Fibroblast of peridontal ligament (primary cell): ENCODE measurements at regions not wholly inside any gene's neighbourhood (a gene's known extent, or its start where the extent isn't known, plus 50 kb on each side); places are given as distances from the start of the nearest gene placed in this dataset.
"Not testable (repeated sequence)": the region's sequence is repeated elsewhere in the genome, so short reads cannot be mapped to it uniquely, and the experiment has no call there.

ENCODE experiments used
- DNase-seq: peaks from one replicate; pipeline ENCODE4 v3.0.0-alpha.2; 2010; ENCODE audit errors: extremely low read depth

DNA sequence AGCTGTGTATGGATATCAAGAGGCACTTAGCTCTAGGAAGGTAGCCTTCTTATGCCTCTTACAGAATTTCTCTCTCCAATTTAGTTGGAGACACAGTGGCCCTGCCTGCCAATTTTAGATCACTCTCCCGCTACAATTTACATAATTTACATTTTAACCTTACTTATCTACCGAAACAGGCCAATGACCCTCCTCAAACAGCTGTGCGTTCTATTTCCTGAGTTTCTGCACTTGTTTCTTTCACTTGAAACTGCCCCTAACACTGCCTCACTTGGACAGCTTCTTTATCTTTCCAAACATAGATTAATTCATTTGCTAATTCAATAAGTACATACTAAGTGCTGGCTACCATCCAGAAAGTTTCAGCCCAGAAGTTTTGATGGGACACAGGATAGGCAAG is 52.9 kb upstream of the HDDC2 start:
- no peak for DNase-seq

GRCh38 chr6:125356884-125357283 is 55.1 kb upstream of the HDDC2 start:
- no peak for DNase-seq

DNA sequence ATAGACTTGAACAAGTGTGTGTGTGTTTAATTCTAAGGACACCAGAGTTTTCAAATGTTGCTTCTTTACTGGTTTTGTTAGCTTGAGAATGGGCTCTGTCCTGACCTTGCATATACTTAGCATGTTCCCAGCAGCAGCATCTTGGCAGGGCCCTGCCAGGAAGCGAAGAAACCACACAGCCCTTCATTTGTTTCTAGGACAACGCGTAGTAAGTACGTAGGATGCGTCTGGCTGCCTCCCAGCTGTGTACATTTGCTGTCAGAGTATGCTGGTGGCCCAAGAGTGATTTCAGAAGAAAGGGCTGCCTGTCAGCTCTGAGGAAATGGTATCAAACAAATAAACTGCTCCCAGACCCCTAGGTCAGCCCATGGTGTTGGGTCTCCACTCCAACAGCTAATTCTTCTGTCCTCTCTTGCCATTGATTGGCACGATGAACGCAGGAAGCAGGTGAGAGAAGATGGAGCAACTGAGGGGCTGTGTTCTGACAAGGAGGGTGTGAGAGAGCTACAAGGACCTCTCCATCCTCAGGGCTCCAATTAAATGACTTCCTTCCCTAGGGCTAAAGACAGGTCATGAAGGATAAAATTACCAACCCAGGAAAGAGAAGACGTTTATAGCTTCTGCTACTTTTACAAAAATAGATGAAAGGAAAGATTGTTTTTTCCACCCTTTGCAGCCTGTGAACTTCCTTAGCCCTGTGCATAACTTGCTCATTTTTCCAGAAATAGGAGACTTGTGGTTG is 55.9 kb upstream of the HDDC2 start:
- peak; percentile 27 for DNase-seq

- no peak for DNase-seq
Observed at GRCh38 chr6:125358898-125359297, 57.1 kb upstream of the HDDC2 start.

GRCh38 chr6:125361868-125362267 is 60.1 kb upstream of the HDDC2 start:
- no peak for DNase-seq

DNA sequence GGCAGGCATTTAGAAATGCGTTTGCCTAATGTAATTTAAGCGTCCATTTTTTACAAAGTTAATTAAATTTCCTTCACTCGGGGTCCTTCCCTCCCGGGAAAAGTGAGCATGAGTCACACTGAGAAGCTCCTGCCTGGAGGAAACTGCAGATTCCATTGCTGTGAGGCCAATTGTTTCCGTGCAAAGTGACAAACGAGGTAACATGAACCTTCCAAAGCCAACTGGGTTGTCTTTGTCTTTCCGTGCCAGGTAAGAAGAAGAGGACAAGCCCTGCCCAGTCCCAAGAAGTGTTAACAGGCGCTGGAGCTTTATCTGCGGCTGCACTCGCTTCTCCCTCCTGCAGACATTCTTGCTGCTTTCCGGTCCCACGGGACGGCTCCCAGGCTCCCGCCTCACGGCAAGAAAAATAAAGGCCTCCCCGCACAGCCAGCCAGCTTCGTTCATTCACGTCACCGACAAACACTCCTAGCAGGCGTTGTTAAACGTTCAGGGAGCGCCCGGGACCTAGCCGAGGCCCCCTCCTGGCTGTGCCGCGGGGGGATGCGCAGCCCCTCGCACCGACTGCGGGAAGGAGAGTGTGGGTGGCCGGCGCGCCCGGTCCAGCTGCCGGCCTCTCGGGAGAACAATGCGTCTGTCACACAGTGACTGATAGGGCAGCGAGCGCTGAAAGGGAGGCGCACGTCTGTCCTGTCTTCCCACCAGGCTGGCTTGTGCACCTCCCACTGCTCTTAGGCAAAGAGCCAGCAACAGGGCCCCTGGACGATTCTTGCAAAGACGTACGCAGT is 61.5 kb upstream of the HDDC2 start:
- peak; percentile 40 for DNase-seq

GRCh38 chr6:125363824-125364165 is 62.0 kb upstream of the HDDC2 start:
- DNase-seq, result no peak

DNA sequence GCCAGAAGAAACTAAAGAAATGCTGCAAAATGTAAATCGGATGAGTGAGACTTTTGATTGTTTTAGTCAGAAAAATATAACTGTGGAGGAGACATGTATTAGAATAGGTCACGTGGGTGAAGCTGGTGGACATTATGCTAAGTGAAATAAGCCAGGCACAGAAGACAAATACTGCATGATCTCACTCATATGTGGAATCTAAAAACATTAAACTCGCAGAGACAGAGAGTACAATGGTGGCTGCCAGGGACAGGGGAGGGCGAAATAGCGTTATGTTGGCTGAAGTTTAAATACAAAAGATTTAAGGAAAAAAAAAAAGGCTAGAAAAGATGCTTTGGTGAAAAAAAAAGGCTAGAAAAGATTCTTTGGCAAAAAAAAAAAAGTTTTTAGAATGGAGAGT is 63.5 kb upstream of the HDDC2 start:
- DNase-seq, result no peak

- DNase-seq, result peak; percentile 40
Observed at GRCh38 chr6:125367036-125367782, 65.4 kb upstream of the HDDC2 start.

DNA sequence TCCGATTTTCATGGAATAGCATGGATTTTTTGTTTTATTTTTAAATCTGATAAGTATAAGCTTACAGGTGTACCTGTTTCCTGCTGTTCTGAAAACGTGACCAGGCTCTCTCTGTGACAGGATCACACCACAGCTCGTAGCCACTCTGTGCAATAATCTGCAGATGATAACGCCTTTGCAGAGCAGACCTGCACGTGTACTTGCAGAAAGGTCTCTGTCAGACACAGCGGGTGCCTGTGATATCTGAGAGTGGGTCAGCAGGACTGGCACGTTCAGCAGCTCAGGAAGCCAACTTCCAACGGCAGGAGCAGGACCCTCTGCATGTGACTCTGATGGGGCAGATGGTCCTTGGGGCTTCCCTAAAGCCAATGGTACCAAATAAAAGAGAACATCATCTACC is 68.6 kb upstream of the HDDC2 start:
- DNase-seq, result no peak

DNA sequence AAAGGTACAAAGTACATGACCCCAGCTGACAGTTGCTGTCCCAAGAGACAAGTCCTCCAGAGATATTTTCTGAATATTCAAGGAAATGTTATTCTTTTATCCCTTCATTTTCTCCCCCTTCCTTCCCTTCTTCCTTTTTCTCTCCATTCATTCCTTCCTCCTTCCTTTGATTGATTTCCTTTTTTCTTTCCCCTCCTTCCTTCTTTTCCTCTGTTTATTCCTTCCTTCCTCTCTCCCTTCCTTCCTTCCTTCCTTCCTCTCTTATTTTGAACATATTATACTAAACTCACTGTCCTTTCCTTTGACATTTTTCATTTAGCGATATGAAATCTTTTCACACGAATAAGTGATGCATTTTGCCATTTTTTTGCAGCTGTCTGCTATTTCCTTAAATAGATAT is 73.2 kb upstream of the HDDC2 start:
- DNase-seq, result no peak

DNA sequence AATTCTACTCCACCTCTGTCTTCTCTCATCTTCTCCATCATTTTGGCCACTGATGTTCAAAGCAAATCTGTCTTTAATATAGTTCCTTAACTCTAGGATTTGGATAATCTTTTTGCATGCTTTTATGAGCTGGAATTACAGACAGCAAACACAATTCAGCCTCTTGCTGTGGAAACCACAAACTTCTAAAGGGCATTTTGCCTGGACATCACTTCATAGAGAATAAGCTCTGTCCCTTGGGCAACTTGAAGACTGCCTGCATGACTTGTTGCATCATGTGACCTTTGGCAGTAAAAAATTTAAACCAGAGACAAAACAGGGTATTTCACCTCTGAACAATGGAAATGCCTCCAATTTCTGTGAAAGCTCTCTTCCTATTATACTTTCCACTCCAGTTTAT is 74.1 kb upstream of the HDDC2 start:
- peak; percentile 88 for DNase-seq

DNA sequence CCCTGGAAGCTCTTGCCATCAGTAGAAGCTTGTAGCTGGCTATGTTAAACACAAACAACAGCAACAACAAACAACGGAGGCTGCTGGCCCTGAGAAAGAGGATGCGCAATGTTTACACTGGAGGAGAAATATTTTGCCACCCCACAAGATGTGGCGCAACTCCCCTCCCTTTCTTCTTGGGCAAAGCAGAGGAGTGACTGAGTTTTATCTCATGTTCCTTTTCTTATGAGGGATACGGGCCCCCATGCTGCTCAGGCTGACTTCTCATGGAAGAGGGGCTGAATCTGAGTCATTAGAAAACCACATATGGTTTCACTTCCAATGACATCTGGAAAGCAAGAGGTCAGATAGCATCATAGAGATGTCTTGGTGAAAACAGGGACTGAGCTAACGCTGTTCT is 75.9 kb upstream of the HDDC2 start:
- peak; percentile 82 for DNase-seq

GRCh38 chr6:125379174-125379573 is 77.4 kb upstream of the HDDC2 start:
- no peak for DNase-seq

GRCh38 chr6:125380474-125380873 is 78.7 kb upstream of the HDDC2 start:
- DNase-seq, result no peak

DNA sequence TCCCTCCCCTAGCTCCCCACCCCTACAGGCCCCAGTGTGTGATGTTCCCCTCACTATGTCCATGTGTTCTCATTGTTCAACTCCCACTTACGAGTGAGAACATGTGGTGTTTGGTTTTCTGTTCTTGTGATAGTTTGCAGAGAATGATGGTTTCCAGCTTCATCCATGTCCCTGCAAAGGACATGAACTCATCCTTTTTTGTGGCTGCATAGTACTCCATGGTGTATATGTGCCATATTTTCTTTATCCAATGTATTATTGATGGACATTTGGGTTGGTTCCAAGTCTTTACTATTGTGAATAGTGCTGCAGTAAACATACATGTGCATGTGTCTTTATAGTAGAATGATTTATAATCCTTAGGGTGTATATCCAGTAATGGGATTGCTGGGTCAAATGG is 84.6 kb upstream of the HDDC2 start:
- DNase-seq, result not testable (repeated sequence)

DNA sequence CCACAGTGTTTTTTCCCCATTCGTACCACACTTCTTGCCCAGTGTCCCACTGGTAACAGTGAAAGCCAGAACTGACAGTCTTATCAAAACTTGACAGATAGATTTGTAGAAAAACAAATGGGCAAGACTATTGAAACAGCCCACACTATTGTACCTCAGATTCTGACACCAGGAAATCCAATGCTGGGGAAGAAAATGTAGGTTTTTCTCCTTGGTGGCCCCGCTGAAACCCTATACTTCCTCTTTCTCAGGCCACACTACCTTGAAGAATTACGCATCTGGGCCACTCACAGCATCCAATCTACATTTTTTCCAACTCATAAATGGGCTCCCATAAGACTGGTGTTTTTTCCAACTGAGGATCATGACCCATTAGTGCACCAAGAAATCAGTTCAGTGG is 90.9 kb upstream of the HDDC2 start:
- DNase-seq, result no peak

DNA sequence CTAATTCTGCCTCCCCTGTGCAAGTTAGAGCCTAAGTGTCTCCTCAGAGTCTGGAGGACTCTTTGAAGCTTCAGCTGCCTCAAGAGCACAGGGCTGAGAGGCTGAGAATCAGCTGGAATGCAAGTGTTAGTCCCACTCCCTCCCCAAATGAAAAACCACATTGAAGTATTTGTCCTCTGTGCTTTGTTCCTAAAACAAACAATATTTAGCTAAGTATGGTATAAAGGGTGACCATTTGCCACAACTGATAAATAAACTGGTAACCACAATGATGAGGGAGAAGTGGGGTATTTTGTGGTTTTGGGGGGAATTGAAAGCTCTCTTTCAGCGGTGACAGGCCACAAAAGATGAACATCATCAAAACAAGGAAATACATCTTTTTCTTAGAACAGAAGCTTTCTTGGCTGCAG is 91.7 kb upstream of the HDDC2 start:
- DNase-seq, result peak; percentile 13

DNA sequence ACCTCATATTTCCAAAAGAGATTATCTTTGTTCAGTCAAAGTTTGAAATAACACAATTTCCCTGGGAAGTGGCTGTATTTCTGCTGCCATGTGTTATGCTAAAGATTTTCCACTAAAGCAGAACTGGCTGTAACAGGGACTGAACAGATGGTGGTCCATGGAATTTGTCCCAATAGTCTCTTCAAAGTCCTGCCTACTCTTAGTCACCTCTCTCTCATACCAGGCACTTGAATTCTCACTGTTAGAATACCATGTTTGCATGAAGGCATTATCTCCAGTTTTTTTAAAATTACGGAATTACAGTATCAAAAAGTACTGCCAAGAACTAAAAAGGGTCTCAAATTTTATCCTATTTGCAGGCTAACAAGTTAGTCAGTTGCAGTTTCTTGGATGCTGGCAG is 105.0 kb upstream of the HDDC2 start:
- DNase-seq, result no peak

- DNase-seq, result no peak
Observed at GRCh38 chr6:125414507-125414906, 112.7 kb upstream of the HDDC2 start.

DNA sequence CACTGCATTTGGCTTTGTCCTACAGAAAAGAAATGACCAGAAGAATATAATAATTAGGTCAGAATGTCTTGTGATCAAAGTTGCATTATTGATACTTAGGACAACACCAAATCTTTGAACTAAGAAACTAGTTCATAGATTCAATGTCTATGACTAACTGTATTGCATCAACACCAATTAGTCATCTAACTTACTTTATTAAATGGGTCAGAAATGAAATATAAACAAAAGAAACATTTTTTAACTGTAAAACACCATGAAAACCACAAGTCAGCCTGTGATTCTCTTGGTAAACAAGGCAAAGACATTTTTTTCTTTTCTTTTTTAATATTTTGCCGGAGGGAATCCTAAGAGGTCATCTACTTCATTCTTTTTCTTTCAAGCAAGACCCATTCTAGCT is 114.1 kb upstream of the HDDC2 start:
- DNase-seq, result peak; percentile 42

- no peak for DNase-seq
Observed at GRCh38 chr6:125421836-125422235, 120.1 kb upstream of the HDDC2 start.

DNA sequence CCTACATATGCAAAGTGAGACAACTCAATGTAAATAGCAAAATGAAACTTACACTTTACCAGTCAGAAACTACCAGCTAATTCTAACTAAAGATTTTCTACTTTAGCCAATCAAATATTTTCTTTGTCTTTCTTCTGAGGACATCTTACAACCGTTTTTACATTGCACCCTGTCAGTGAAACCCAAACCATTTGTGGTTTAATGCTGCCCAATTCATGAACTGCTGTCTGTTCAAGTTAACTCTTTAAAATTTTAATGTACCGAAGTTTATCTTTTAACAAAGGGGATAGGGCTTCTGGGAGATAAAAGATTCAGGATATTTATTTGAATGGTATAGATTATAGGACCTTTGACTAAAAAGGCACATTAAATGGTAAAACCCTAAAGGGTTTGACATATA is 121.3 kb upstream of the HDDC2 start:
- no peak for DNase-seq
